BJ (cell line): ENCODE measurements at regions not wholly inside any gene's neighbourhood (a gene's known extent, or its start where the extent isn't known, plus 50 kb on each side); places are given as distances from the start of the nearest gene placed in this dataset.

Experiments used
- CTCF ChIA-PET: fragments of 350-600 bp; formaldehyde crosslinking; extraction: SDS; loops from one replicate; lab custom pipeline; 2021; ENCODE audit warnings: antibody characterized with exemption, inconsistent platforms; lab: Yijun Ruan, JAX
- POLR2A ChIA-PET: fragments of 300-600 bp; sonication (Branson Sonifier 250); formaldehyde crosslinking; extraction: SDS; loops from one replicate; lab custom pipeline; 2021; ENCODE audit warnings: antibody characterized with exemption; lab: Charles Lee
- DNase-seq: peaks from one replicate; pipeline ENCODE4 v3.0.0-alpha.2; 2011; ENCODE audit warnings: low read depth
- H3K27me3 ChIP-seq: 2 replicates; pipeline ENCODE4 v1.6.0; 2011; ENCODE audit warnings: low read length; ENCODE audit not compliant: control insufficient read depth, insufficient read depth
- H3K36me3 ChIP-seq: 2 replicates; pipeline ENCODE4 v1.5.1; 2011; ENCODE audit warnings: low read length; ENCODE audit not compliant: control insufficient read depth, insufficient read depth
- H3K4me3 ChIP-seq: 2 replicates; pipeline ENCODE4 v1.5.1; 2011; ENCODE audit warnings: low read depth, mild to moderate bottlenecking, control low read depth, low read length
- TF ChIP-seq, protein P1 (sequence below): IDR thresholded peaks from 2 replicates; pipeline ENCODE4 v1.5.1; 2011; ENCODE audit warnings: low read depth, mild to moderate bottlenecking, control low read depth, inconsistent platforms, low read length, moderate library complexity; ENCODE audit not compliant: insufficient read depth

DNA sequence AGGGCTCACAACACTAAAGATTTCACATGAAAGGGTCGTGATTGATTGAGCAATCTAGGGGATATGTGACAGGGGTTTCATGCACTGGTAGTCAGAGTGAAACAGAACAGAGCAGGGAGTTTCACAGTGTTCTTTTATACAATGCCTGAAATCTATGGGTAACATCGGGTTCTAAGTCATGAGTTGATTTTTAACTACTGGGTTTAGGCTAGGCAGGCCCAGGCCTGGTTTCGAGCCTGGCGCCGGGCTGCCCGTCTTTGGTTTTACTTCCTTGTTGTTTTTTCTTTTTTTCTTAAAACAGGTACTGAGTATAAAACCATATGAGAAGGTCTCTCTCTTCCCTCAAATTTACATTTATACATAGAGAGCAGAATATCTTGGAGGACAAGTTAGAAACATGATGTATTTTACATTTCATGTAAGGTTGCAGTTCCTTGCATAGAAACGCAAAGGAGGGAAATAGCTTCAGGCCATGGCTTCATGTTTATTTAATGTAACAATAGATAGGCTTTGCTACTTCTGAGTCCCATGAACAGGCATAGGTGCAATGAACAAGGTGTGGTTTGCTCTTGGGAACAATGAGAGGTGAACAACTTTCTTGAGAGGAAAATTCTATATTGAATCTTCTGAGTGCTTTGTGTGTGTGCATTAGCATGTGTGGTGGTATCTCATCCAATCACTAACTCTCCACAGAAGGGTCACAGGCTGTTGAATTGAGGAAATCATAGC lies 128.9 kb upstream of the RXFP2 start:
- Histone ChIP-seq H3K27me3 (no peaks in the 10 kb centered on the region), H3K4me3 (no peak overlapping the region), H3K36me3 (no peaks in the 10 kb centered on the region)
- no peak for DNase-seq
- ChIA-PET CTCF (interaction anchor here (0.7 to 1.4 kb wide), 3 partner anchors 14 to 1760 kb away, joined by 3 to 4 read pairs (median 3); partner anchors contain the start of gene UBL3), POLR2A (no interaction called here)
- TF ChIP-seq, protein P1, sequence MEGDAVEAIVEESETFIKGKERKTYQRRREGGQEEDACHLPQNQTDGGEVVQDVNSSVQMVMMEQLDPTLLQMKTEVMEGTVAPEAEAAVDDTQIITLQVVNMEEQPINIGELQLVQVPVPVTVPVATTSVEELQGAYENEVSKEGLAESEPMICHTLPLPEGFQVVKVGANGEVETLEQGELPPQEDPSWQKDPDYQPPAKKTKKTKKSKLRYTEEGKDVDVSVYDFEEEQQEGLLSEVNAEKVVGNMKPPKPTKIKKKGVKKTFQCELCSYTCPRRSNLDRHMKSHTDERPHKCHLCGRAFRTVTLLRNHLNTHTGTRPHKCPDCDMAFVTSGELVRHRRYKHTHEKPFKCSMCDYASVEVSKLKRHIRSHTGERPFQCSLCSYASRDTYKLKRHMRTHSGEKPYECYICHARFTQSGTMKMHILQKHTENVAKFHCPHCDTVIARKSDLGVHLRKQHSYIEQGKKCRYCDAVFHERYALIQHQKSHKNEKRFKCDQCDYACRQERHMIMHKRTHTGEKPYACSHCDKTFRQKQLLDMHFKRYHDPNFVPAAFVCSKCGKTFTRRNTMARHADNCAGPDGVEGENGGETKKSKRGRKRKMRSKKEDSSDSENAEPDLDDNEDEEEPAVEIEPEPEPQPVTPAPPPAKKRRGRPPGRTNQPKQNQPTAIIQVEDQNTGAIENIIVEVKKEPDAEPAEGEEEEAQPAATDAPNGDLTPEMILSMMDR, result no peak

DNA sequence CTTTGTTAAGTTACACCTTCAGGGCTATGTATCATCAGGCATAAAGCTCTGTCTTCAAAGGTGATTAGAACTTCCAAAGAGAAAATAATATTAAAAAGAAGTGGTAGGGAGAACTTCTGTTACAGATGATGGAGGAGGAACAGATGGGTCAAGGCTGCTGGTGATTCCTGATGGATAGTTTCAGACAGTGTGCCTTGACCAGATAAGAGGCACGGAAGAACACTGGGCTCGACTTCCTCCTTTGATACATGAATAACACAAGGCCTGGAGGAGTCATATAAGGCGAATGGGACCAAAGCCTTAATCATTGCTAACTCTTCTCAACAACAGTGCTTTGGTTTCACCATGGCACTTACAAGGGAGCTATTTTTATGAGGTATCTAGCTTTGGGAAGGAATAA lies 128.1 kb upstream of the RXFP2 start:
- DNase-seq, result no peak
- ChIA-PET CTCF (interaction anchor here (0.6 to 1.4 kb wide), 4 partner anchors 12 to 130 kb away, joined by 3 to 4 read pairs (median 4); no protein-coding TSS in a partner anchor), POLR2A (no interaction called here)
- Histone ChIP-seq H3K27me3 (no peaks in the 10 kb centered on the region), H3K36me3 (no peaks in the 10 kb centered on the region), H3K4me3 (no peak overlapping the region)
- TF ChIP-seq, protein P1, result no peak

DNA sequence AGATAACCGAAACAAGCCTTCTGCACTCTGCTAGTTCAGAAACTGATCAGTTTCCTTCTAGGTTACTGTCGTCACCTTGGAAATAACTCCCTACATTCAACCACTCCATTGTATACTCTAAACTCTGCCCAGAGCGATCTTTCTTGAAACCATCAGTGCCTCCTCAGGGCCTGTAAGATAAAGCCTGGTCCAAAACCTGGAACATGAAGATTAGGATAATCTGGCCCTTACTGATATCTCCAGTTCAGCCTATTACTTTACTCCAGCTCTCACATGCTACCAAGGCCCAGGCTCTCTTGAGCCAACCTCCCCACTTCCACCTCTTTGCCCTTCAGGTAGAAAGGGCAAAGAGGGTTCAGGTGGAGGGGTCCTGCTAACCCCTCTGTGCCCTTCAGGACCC lies 125.3 kb upstream of the RXFP2 start:
- H3K27me3 ChIP-seq, result no peaks in the 10 kb centered on the region
- TF ChIP-seq, protein P1, result no peak
- DNase-seq, result no peak
- no peak overlapping the region for H3K4me3 ChIP-seq
- ChIA-PET POLR2A (no interaction called here), CTCF (no interaction called here)
- H3K36me3 ChIP-seq, result no peaks in the 10 kb centered on the region

DNA sequence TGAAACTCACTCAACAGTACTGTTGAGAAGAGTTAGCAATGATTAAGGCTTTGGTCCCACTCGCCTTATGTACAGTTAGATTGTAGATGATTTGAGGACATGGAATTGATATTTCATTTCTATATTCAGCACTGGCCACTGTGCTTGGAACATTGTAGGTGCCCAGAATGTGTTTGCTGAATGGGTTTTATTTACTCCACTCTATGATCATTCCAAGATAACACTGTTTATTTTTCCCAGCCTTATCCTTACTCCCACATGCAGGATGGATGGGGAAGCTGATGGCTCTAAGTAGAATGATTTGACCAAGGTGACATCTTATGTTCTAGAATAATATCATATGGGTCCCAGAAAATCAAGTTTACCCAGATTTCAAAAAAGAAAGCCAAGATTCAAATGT lies 124.6 kb upstream of the RXFP2 start:
- Histone ChIP-seq H3K36me3 (no peaks in the 10 kb centered on the region), H3K27me3 (no peaks in the 10 kb centered on the region), H3K4me3 (no peak overlapping the region)
- ChIA-PET POLR2A (no interaction called here), CTCF (no interaction called here)
- TF ChIP-seq, protein P1, result no peak
- no peak for DNase-seq

DNA sequence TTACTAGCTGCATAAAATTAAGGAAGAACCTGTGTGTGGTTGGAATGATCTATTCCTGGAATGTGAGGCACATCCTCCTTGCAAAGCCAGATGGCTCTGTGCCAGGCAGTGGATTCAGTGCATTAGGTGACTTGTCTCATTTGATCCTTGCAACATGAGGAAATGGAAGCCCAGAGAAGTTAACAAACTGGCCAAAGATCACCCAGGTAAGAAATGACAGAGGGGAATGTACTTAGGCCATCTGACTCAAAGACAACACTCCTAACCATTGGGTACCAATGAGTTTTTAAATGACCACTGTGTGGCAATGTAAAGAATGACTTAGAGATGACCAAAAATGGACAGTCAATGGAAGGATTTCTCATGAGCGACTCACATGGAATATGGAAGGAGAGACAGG lies 114.2 kb upstream of the RXFP2 start:
- ChIA-PET POLR2A (no interaction called here), CTCF (interaction anchor here (1.2 kb wide), 1 partner anchor 15 kb away, joined by 4 read pairs; no protein-coding TSS in a partner anchor)
- Histone ChIP-seq H3K36me3 (no peaks in the 10 kb centered on the region), H3K27me3 (no peaks in the 10 kb centered on the region), H3K4me3 (no peak overlapping the region)
- DNase-seq, result no peak
- TF ChIP-seq, protein P1, result no peak
